HEK293 (cell line): ENCODE measurements at regions not wholly inside any gene's neighbourhood (a gene's known extent, or its start where the extent isn't known, plus 50 kb on each side); places are given as distances from the start of the nearest gene placed in this dataset.

ENCODE experiments used
- CTCF ChIP-seq: fragments of 450-650 bp; formaldehyde crosslinking; IDR thresholded peaks from 2 replicates; pipeline ENCODE4 v1.5.1; 2016; ENCODE audit warnings: missing biosample characterization, missing genetic modification characterization
- HOXA7 ChIP-seq: sonication (generic); formaldehyde crosslinking; IDR thresholded peaks from 2 replicates; pipeline ENCODE4 v1.8.1; 2022; ENCODE audit warnings: missing genetic modification reagents, borderline replicate concordance
- MEIS1 ChIP-seq: sonication (generic); formaldehyde crosslinking; IDR thresholded peaks from 2 replicates; pipeline ENCODE4 v1.8.1; 2022; ENCODE audit warnings: missing genetic modification reagents, mild to moderate bottlenecking, borderline replicate concordance
- REST ChIP-seq: fragments of 450-650 bp; formaldehyde crosslinking; IDR thresholded peaks from 2 replicates; pipeline ENCODE4 v1.5.1; 2016; ENCODE audit warnings: missing biosample characterization, missing genetic modification characterization
- ZBTB21 ChIP-seq: fragments of 450-650 bp; formaldehyde crosslinking; IDR thresholded peaks from 2 replicates; pipeline ENCODE4 v1.5.1; 2017; ENCODE audit warnings: missing biosample characterization, missing genetic modification characterization
- ZBTB48 ChIP-seq: fragments of 450-650 bp; formaldehyde crosslinking; IDR thresholded peaks from 2 replicates; pipeline ENCODE4 v1.5.1; 2016; ENCODE audit warnings: missing biosample characterization, missing genetic modification characterization
- ZNF239 ChIP-seq: fragments of 450-650 bp; formaldehyde crosslinking; IDR thresholded peaks from 2 replicates; pipeline ENCODE4 v1.5.1; 2016; ENCODE audit warnings: missing biosample characterization, missing genetic modification characterization
- ZNF76 ChIP-seq: fragments of 450-650 bp; formaldehyde crosslinking; IDR thresholded peaks from 2 replicates; pipeline ENCODE4; 2016; ENCODE audit warnings: low read depth, missing biosample characterization, missing genetic modification characterization, borderline replicate concordance

GRCh38 chr3:110666495-110666894 is 405.1 kb upstream of the NECTIN3 start:
- no peak for TF ChIP-seq HOXA7 (CRISPR knock-in tag)
- no peak for TF ChIP-seq CTCF (tag by site-specific recombination)
- no peak for TF ChIP-seq REST
- no peak for TF ChIP-seq ZBTB48 (tag by site-specific recombination)
- TF ChIP-seq ZNF239, result no peak
- TF ChIP-seq MEIS1 (CRISPR knock-in tag), result no peak
- TF ChIP-seq ZBTB21 (tag by site-specific recombination), result no peak
- TF ChIP-seq ZNF76 (tag by site-specific recombination), result no peak
